Stimulated activated CD8-positive, alpha-beta memory T cell treated with anti-CD3 and anti-CD28 coated beads, Interleukin-15, amount 100 ng/mL, for 4 hours (primary cell): ENCODE measurements at regions not wholly inside any gene's neighbourhood (a gene's known extent, or its start where the extent isn't known, plus 50 kb on each side); places are given as distances from the start of the nearest gene placed in this dataset.

ENCODE experiments used
- DNase-seq, 2 donors: peaks; one replicate each; pipeline ENCODE4 v3.0.0-alpha.2; 2020; ENCODE audit warnings: low read depth in 2 of 2

- no peak for DNase-seq
Measured at GRCh38 chr15:35771746-35772442, 225.9 kb upstream of the DPH6 start.

GRCh38 chr15:35774653-35775052 is 228.7 kb upstream of the DPH6 start:
- no peak for DNase-seq

- DNase-seq: no peak
Measured at GRCh38 chr15:35775471-35775870, 229.5 kb upstream of the DPH6 start.

- no peak for DNase-seq
Measured at GRCh38 chr15:35777061-35777460, 231.1 kb upstream of the DPH6 start.

GRCh38 chr15:35783203-35783602 is 237.2 kb upstream of the DPH6 start:
- DNase-seq: no peak

GRCh38 chr15:35784745-35785144 is 238.8 kb upstream of the DPH6 start:
- no peak for DNase-seq

DNA sequence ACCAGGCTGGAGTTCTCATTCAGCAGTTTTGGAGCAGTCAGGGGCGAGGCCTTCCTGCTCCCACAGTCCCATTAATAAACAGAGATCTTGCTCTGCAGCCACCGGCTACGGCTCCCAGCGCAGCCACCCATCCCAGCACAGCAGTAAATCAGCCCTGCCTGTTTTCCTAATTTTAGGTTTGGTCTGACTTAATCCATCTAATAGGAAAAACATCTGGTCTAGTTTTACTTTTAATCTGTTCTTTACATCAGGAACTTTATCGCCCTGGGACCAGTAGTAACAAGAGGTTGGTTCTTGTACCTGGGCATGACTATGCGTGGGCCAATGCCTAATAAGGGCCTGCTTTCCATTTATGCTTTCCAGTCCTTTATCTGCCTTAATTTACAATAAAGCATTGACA is 264.0 kb upstream of the DPH6 start:
- no peak for DNase-seq

- no peak for DNase-seq
Measured at GRCh38 chr15:35813573-35813972, 267.6 kb upstream of the DPH6 start.

- no peak for DNase-seq
Measured at GRCh38 chr15:35818846-35819245, 272.9 kb upstream of the DPH6 start.

DNA sequence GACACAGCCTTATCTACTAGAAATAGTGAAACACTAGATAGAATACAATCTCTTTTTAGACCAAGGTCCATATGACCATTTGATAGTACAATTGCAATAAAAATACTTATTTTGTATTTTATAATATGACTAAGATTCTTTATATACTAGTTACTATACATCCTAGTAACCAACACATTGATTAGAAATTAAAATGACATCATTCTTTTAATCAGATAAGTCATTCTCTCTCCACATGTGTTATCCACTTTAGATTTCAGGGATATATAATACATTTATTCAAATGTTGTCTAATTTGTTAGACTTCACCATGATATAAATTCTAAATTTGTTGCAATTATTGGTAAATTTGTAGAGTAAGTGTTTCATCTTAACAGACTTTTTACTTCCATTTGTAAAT is 276.2 kb upstream of the DPH6 start:
- DNase-seq: no peak

GRCh38 chr15:35827141-35827540 is 281.2 kb upstream of the DPH6 start:
- no peak for DNase-seq

DNA sequence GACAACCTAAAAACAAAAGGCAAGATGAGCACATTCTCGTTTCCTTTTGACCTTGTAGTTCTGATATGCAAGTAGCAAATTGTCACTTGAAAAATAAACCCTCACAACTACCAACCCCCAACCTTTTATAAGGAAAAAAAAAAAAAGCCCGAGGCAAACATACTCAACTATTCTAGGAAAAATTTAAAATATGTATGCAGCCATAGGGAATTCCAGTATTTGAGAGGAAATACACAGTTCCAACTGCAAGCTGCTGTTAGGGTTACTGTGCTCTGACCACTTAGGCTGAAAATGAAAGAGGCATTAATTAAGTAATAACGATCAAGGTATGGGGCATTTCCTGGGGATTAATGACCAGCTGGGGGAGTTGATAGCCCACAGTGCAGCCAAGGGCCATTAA is 281.9 kb upstream of the DPH6 start:
- no peak for DNase-seq

GRCh38 chr15:35833581-35833980 is 287.6 kb upstream of the DPH6 start:
- no peak for DNase-seq

- no peak for DNase-seq
Measured at GRCh38 chr15:35834216-35834830, 288.4 kb upstream of the DPH6 start.

DNA sequence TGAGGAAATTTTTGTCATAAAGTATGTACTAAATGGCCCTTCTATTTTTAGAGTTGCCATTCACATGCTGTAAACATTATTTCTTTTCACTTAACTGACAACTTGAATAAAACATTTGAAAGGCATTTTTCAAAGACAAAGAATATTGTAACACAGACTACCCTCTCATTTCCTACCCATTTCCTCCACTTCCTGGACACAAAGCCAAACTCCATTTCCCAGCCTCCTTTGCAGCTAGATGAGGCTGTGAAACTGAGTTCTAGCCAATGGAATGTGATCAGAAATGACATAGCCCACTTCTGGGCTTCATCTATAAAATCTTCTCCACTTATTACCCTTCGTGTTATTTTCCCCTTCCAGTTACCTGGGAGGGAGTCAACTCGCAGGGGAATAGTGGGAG is 288.9 kb upstream of the DPH6 start:
- DNase-seq: no peak

DNA sequence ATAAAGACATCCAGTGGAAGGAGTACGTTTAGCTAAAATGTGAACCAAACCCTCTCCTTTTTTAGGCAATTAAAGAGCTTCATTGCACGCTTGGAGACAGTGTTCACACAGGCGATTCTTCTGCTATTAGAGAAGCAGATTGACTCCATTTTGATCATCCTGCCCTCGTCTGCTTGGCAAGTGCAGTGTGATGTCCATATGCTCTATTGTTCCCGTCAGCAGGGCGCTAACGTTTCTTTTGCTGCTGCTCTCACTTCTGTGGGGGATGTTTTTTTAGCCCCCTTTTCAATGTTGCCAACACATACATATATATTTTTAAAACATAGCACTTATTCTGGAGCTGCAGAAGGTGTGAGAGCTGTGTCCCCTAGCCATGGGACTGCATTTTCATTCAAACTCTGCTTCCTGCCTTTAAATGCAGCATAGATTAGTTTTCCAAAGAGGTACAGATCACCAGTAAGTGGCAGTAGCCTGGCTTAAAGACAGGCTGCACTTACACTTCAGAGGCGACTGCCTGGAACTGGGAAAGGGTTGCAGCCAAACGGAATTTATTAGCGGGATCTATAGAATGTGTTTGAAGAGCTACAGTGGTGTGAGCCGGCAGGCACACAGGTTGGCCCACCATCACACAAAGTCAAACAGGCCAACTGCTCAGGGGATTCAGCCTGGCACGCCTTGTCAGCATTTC is 292.6 kb upstream of the DPH6 start:
- no peak for DNase-seq

GRCh38 chr15:35842631-35843030 is 296.7 kb upstream of the DPH6 start:
- DNase-seq: no peak

GRCh38 chr15:35843498-35843897 is 297.5 kb upstream of the DPH6 start:
- DNase-seq: no peak

DNA sequence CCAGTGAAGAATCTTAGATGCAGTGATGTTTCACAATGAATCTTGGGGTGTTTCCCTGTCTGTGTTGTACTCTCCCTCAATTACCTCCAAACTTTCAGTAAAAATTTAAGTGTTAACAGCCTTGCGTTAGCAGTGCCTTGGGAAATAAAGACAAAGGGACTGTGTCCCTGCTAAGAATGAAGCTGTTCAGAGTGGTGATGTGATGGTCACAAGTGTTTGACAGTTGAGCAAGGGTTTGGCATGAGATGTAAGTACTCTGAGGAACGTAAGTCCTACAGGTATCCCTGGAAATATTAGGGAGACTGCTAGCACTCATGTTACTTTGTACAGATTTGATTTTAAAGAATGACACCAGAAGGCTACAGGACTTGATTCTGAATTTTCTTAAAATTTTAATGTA is 304.3 kb upstream of the DPH6 start:
- no peak for DNase-seq

- no peak for DNase-seq
Measured at GRCh38 chr15:35851491-35851890, 305.5 kb upstream of the DPH6 start.

DNA sequence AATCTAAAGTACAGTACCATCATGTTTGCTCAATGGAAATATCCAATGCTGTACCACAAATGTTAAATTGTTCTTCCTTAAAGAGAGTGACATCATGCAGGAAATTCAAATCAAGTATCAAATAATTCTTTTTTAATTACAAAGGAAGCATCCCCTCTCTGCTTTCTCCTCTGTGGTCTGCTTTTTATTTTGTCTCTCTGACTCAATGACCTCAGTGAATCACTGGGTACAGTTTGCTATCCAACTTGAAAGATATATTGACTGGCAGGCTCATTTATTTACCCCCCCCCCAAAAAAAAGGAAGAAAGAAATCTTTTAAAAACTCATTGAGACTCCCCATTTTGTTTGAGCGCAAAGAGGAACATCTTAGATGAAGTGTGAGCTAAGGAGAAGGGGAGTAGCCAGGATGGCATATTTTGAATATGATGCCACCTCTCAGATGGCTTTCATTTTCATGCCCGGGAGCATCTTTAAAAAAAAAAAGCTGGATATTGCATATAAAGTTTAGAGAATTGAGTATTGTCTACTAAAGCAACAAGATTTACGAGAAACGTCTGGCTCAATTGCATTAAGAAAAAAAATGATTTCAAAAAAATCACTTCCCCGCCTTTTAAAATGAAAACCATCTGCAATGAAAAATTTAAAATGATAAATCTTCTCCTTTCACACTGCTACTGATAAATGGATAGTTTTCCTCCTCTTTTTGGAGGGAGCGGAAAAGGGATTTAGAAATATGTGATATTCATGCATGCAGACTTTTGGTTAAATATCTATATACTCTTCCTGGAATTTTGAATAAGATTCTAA is 307.1 kb upstream of the DPH6 start:
- DNase-seq: no peak

- DNase-seq: no peak
Measured at GRCh38 chr15:35854316-35854715, 308.4 kb upstream of the DPH6 start.
